Heart right ventricle (tissue), 16 donors: ENCODE measurements at regions not wholly inside any gene's neighbourhood (a gene's known extent, or its start where the extent isn't known, plus 50 kb on each side); places are given as distances from the start of the nearest gene placed in this dataset.
A peak's percentile ranks its signal among the peaks of the same experiment; 100 is the strongest.

Source experiments
- ATAC-seq, 8 donors: fragments of 200-7000 bp; cut with Tn5 transposase; one replicate each; pipeline ENCODE4 v1.9.1; 2020; ENCODE audit warnings: mild to moderate bottlenecking in 8 of 8, moderate library complexity in 8 of 8, moderate number of reproducible peaks in 1 of 8
- DNase-seq, 2 donors: peaks; one replicate each; pipeline ENCODE4 v3.0.0-alpha.2; 2020
- H3K27ac ChIP-seq, 10 donors: fragments of 200-600 bp; sonication (generic) in 2 of 10; one replicate each; pipeline versions ENCODE4 v1.5.0 to v1.8.0; 2020 to 2022; ENCODE audit warnings: mild to moderate bottlenecking in 3 of 10
- H3K27me3 ChIP-seq, 7 donors: fragments of 200-600 bp; one replicate each; pipeline ENCODE4 v1.8.0; 2021 to 2022; ENCODE audit warnings: mild to moderate bottlenecking in 2 of 7
- H3K36me3 ChIP-seq, 9 donors: fragments of 200-600 bp; sonication (generic) in 1 of 9; one replicate each; pipeline versions ENCODE4 v1.5.0 to v1.8.0; 2020 to 2022; ENCODE audit warnings: mild to moderate bottlenecking in 2 of 9
- H3K4me1 ChIP-seq, 9 donors: fragments of 200-600 bp; sonication (generic) in 1 of 9; one replicate each; pipeline versions ENCODE4 v1.5.0 to v1.8.0; 2020 to 2022; ENCODE audit warnings: mild to moderate bottlenecking in 4 of 9
- H3K4me3 ChIP-seq, 10 donors: fragments of 200-600 bp; sonication (generic) in 2 of 10; one replicate each; pipeline versions ENCODE4 v1.5.0 to v1.8.0; 2020 to 2022; ENCODE audit warnings: mild to moderate bottlenecking in 7 of 10, moderate library complexity in 2 of 10
- H3K9me3 ChIP-seq, 11 donors: fragments of 200-600 bp in 10 of 11; sonication (generic) in 2 of 11; one replicate each; pipeline versions ENCODE4 v1.5.0 to v1.8.0; 2013 to 2022; ENCODE audit warnings: mild to moderate bottlenecking in 2 of 11, control low read depth in 1 of 11, moderate library complexity in 1 of 11
- WGBS, 2 donors: extraction: QIAGEN DNeasy Blood & Tissue Kit; methylation state at CpG; one replicate each; pipeline ENCODE4 v1.1.7; 2013; ENCODE audit warnings: inconsistent platforms in 1 of 2; 5-methylcytosine and 5-hydroxymethylcytosine counted together
- intact Hi-C, 10 donors: fragments of 100-400 bp; cut with DNase I; formaldehyde crosslinking; loops; one replicate each; pipeline versions ENCODE4 v1.11.1 to v1.14.2; 2022
- TF ChIP-seq, protein P1 (sequence below), 9 donors: fragments of 200-600 bp; sonication (generic) in 2 of 9; IDR thresholded peaks; one replicate each; pipeline versions ENCODE4 v1.5.0 to v1.8.0; 2021 to 2022; ENCODE audit warnings: antibody characterized with exemption in 9 of 9, mild to moderate bottlenecking in 5 of 9, moderate library complexity in 1 of 9
- donor health status: Arrhythmogenic right ventricular cardiomyopathy.
- donor health status: ischemic (EF 13 %, LVEDD 7.1; RV severe dilation, severe dysfunction).
- donor health status: healthy with polysubstance abuse.
- donor health status: DM: no; HTN: yes; CAD: no.
- donor health status: DM: no; HTN: no; CAD: no.
- donor health status: ischemic (EF 25% LVEDD 6.9; RV normal size, moderate dysfunction).
- donor health status: ischemic (EF 25% LVEDD 5.7; RV mildly dilated, moderate dysfunction).
- donor health status: healthy.
- donor health status: DM: yes; HTN: yes; CAD: no.
- donor health status: Ischemic cardiomyopathy.
- donor health status: ischemic (EF 35%, LVEDD 5.7; RV mildly dilated, moderate dysfunction).
- donor health status: nonischemic (EF 11% LVEDD 7.7; RV severe dilation, severe dysfunction).
- donor health status: DM: yes; HTN: yes; CAD: no.
- donor health status: PGD.
- donor health status: ischemic (EF 29% LVEDD 5.4; RV normal size, mild dysfunction).
- donor health status: nonischemic (EF 23%, LVEDD 6.1; RV moderate dilation, normal function).

DNA sequence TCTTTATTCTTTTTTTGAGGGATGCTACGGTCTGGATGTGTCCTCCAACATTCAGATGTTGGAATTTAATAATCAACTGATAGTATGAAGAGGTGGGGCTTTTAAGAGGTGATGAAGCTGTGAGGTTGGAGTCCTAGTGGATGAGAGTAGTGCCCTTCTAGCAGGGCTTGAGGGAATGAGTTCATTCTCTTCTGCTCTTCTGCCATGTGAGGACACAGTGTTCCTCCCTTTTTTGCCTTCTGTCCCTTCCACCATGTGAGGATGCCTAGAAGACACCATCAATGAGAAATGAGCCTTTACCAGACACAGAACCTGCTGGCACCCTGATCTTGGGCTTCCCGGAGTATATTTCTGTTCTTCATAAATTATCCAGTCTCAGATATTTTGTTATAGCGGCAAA, 82.1 kb upstream of the MLIP start:
- Histone ChIP-seq H3K4me1 (peaks cover 0 to 52% (median 15%) of the 10 kb centered on the region in 9 donors), H3K9me3 (no peaks in the 10 kb centered on the region), H3K27me3 (no peaks in the 10 kb centered on the region), H3K27ac (peak overlapping the region in 1 of 10 donors; percentile 5), H3K36me3 (no peaks in the 10 kb centered on the region), H3K4me3 (no peak overlapping the region)
- TF ChIP-seq, protein P1, sequence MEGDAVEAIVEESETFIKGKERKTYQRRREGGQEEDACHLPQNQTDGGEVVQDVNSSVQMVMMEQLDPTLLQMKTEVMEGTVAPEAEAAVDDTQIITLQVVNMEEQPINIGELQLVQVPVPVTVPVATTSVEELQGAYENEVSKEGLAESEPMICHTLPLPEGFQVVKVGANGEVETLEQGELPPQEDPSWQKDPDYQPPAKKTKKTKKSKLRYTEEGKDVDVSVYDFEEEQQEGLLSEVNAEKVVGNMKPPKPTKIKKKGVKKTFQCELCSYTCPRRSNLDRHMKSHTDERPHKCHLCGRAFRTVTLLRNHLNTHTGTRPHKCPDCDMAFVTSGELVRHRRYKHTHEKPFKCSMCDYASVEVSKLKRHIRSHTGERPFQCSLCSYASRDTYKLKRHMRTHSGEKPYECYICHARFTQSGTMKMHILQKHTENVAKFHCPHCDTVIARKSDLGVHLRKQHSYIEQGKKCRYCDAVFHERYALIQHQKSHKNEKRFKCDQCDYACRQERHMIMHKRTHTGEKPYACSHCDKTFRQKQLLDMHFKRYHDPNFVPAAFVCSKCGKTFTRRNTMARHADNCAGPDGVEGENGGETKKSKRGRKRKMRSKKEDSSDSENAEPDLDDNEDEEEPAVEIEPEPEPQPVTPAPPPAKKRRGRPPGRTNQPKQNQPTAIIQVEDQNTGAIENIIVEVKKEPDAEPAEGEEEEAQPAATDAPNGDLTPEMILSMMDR (IDR thresholded peaks at IDR 0.05): no peak
- 72 to 77% methylated on average over 3 of the region's 3 CpGs for WGBS, 2 donors
- intact Hi-C loops: no loop called here
- DNase-seq: no peak
- peak in 1 of 8 donors; percentile 11 for ATAC-seq

DNA sequence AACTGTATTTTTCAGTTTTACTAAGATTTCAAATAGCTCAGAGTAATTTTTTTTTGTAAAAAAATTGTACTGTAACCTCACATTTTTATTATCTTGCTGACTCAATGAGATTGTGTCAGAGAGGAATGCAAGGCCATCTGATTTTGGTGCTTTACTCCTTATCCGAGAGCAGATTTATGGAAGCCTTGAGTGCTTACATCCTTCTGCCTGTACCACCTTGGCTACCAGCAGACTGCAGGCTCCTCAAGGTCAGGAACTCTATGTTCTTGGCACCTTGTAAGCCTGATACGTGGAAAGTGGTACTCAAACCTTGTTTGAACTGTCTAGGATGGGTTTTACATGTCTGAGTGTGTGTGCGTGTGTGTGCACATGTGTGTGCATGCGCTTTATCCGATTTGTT, 80.1 kb upstream of the MLIP start:
- ATAC-seq (peak in 6 of 8 donors; percentile 65 to 90 (median 78)), DNase-seq (no peak)
- 55 to 71% methylated on average over 5 of the region's 5 CpGs for WGBS, 2 donors
- no peaks in the 10 kb centered on the region for H3K9me3 ChIP-seq
- H3K4me3 ChIP-seq: no peak overlapping the region
- TF ChIP-seq, protein P1 (IDR thresholded peaks at IDR 0.05): no peak
- no peaks in the 10 kb centered on the region for H3K36me3 ChIP-seq
- H3K27me3 ChIP-seq: no peaks in the 10 kb centered on the region
- intact Hi-C loops: no loop called here
- H3K4me1 ChIP-seq: peaks cover 0 to 46% (median 21%) of the 10 kb centered on the region in 9 donors
- H3K27ac ChIP-seq: peak overlapping the region in 7 of 10 donors; percentile 18 to 67 (median 56)

DNA sequence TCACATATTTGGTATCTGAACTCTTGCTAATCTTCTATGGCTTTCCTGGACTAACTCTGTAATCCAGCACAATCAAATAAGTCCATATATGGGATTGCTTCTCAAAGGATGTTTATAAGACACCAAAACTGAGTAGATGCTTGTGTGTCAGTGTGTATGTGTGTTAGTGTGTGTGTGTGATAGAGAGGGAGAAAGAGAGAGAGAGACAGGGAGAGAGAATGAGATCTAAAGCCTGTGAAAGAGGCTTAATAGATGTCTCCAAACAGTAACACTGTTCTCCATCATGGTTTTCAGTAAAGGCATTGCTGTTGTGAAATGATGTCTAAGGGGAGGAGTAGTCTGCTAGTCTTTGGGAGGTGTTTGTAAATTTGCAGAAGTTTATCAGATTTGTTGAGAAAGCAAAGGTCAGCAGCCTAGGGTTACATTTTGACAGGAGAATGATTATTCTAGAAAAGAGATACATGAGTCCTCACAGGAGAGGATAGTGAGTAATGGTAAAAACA, 73.9 kb upstream of the MLIP start:
- H3K27ac ChIP-seq: no peak overlapping the region
- no peaks in the 10 kb centered on the region for H3K27me3 ChIP-seq
- TF ChIP-seq, protein P1 (IDR thresholded peaks at IDR 0.05): no peak
- no peak overlapping the region for H3K4me3 ChIP-seq
- H3K9me3 ChIP-seq: no peaks in the 10 kb centered on the region
- intact Hi-C loops: no loop called here
- H3K4me1 ChIP-seq: peaks cover 0 to 33% (median 11%) of the 10 kb centered on the region in 9 donors
- ATAC-seq (no peak), DNase-seq (no peak)
- no peaks in the 10 kb centered on the region for H3K36me3 ChIP-seq

DNA sequence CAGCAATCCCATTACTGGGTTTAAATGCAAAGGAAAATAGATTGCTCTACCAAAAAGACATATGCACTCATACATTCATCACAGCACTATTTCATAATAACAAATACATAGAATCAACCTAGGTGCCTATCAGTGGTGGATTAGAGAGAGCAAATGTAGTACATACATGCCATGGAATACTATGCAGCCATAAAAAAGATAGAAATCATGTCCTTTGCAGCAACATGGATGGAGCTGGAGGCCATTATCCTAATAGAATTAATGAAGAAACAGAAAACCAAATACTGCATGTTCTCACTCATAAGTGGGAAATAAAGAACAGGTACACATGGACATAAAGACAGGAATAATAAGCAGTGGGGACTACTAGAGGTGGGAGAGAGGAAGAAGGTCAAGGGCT, 70.7 kb upstream of the MLIP start:
- intact Hi-C loops: no loop called here
- Histone ChIP-seq H3K27ac (no peak overlapping the region), H3K4me1 (peaks cover 0 to 58% (median 10%) of the 10 kb centered on the region in 9 donors), H3K4me3 (no peak overlapping the region), H3K9me3 (no peaks in the 10 kb centered on the region), H3K27me3 (no peaks in the 10 kb centered on the region), H3K36me3 (no peaks in the 10 kb centered on the region)
- TF ChIP-seq, protein P1 (IDR thresholded peaks at IDR 0.05): no peak
- DNase-seq: no peak
- no peak for ATAC-seq
